ENCODE measurements at regions not wholly inside any gene's neighbourhood (a gene's known extent, or its start where the extent isn't known, plus 50 kb on each side); places are given as distances from the start of the nearest gene placed in this dataset.
A peak's percentile ranks its signal among the peaks of the same experiment; 100 is the strongest.

DNA sequence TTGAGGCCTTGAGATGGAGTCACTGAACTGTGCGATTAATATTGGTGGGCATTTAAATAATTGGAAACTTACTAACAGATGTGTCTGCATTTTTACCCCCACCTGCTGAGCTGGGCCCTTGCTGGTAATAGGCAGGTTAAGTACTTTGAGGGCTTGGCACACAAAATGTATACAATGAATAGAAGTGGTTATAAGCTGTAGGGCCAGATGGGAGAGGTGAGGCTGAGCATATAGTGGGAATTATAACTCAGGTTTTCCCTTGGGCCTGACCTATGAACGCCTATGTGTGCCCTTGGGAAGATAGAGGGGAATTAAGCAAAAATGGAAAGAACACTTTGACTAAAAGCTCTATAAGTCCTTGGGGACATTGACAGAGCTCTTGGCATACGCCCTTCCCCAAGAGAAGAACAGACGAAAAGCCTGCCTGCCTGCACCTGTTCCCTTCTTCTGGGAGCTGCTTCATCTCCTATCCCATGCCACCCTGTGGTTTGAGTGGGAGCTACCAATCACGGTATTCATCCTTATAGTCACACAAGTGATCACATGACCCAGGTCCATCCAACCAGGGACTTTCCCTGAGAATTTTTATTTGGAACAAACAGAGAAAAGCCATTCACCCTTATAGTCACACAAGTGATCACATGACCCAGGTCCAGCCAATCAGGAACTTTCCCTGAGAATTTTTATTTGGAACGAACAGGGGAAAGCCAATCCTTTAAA, 260.7 kb upstream of the CSF3R start:
- H3K4me3 Mint-ChIP-seq, result no peak overlapping the region
- DNase-seq (no peak), ATAC-seq (ENCODE audit: low read depth in 2 of 2) (no peak)
- H3K36me3 Mint-ChIP-seq, result no peaks in the 10 kb centered on the region
- no peak overlapping the region for H3K27ac Mint-ChIP-seq
- peaks cover 0 to 7% (median 4%) of the 10 kb centered on the region in 7 donors for H3K9me3 Mint-ChIP-seq
- no peaks in the 10 kb centered on the region for H3K4me1 Mint-ChIP-seq
- H3K27me3 Mint-ChIP-seq, result peaks cover 13 to 41% (median 16%) of the 10 kb centered on the region in 3 donors

DNA sequence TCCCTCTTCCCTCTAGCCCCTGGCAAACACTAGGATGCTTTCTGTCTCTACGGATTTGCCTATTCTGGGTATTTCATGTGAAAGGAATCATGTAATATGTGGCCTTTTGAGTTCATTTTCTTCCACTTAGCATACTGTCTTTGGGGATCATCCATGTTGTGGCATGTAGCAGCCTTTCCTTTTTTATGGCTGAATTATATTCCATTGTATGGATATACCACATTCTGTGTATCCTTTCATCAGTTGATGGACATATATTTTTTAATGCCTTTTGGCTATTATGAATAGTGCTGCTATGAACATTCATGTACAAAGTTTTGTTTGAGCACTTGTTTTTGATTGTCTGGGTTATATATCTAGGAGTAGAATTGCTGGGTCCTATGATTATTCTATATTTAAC, 258.4 kb upstream of the CSF3R start:
- ATAC-seq (ENCODE audit: low read depth in 2 of 2), result no peak
- H3K36me3 Mint-ChIP-seq, result no peaks in the 10 kb centered on the region

DNA sequence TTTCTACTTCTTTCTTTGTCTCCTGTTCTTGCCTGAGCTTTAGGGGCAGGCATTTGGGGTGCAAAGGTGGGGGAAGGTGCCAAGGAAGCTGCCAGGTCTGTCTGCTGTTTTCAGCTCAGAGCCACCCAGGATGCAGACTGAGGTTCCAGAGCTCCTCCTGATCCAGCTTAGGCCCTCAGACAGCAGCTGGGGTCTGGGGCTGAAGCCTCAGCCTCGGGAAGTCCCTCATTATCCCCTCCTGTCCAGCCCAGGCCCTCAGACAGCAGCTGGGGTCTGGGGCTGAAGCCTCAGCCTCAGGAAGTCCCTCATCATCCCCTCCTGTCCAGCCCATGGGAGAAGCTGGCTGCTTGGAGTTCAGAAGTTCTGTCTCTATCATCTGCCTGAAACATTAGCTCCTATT, 257.7 kb upstream of the CSF3R start:
- Mint-ChIP-seq H3K4me3 (no peak overlapping the region), H3K27ac (no peak overlapping the region), H3K36me3 (no peaks in the 10 kb centered on the region), H3K9me3 (peaks cover 0 to 9% (median 4%) of the 10 kb centered on the region in 7 donors), H3K4me1 (no peaks in the 10 kb centered on the region), H3K27me3 (peaks cover 31 to 48% (median 43%) of the 10 kb centered on the region in 3 donors)
- DNase-seq, result no peak
- ATAC-seq (ENCODE audit: low read depth in 2 of 2), result no peak

More for the DNA sequence above, 258.4 kb upstream of the CSF3R start:
- no peak overlapping the region for H3K4me3 Mint-ChIP-seq
- peaks cover 26 to 47% (median 37%) of the 10 kb centered on the region in 3 donors for H3K27me3 Mint-ChIP-seq
- H3K27ac Mint-ChIP-seq, result no peak overlapping the region
- DNase-seq, result no peak
- H3K4me1 Mint-ChIP-seq, result no peaks in the 10 kb centered on the region
- H3K9me3 Mint-ChIP-seq, result peaks cover 0 to 9% (median 4%) of the 10 kb centered on the region in 7 donors

DNA sequence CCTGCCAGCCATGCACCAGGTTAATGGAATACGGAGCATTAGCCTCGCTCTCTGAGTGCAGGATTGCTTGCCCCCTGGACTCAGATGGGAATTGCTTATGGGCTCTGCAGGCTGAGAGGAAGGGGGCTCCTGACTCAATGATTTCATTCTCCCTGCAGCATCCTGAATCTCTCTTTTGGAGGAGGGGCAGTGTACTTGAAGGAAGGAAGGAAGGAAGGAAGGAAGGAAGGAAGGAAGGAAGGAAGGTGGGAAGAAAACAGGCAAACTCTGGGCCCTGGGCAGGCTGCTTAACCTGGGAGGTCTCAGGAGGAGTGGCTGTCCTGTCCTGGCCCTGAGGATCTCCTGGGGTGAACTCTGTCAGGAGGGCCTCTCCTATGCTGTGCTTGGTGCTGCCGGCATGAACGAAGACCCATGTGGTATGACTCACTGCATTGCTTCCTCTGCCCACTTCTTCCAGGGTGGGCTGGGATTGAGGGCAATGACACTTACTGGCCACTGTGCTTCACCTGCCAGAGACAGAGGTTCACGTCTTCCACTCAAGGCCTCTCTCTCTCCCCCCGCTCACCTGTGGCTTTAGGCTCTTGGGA, 257.1 kb upstream of the CSF3R start:
- Mint-ChIP-seq H3K4me1 (no peaks in the 10 kb centered on the region), H3K4me3 (no peak overlapping the region), H3K36me3 (no peaks in the 10 kb centered on the region), H3K9me3 (peaks cover 0 to 9% (median 4%) of the 10 kb centered on the region in 7 donors), H3K27ac (no peak overlapping the region), H3K27me3 (peaks cover 37 to 54% (median 44%) of the 10 kb centered on the region in 3 donors)
- ATAC-seq (ENCODE audit: low read depth in 2 of 2), result no peak
- no peak for DNase-seq

DNA sequence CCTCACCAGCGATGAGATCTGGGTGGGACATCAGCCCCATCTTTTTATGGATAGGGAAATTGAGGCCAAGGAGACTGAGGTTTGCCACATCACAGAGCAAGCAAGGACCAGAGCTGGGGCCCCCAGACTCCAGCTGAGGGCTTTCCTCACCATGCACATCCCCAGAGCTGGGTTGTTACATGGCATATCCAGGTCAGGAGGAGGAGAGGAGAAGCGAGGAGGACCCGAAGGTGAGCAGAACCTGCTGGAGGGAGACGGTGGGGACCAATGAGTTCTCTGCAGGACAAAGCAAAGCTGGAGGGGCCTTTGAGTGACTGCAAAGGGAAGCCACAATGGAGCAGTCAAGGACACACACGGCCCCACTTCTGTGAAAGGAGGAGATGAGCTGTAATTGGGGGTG, 255.5 kb upstream of the CSF3R start:
- no peak for DNase-seq
- Mint-ChIP-seq H3K27me3 (peaks cover 46 to 63% (median 52%) of the 10 kb centered on the region in 3 donors), H3K27ac (peak overlapping the region in 2 of 6 donors; percentile 58 to 85)

DNA sequence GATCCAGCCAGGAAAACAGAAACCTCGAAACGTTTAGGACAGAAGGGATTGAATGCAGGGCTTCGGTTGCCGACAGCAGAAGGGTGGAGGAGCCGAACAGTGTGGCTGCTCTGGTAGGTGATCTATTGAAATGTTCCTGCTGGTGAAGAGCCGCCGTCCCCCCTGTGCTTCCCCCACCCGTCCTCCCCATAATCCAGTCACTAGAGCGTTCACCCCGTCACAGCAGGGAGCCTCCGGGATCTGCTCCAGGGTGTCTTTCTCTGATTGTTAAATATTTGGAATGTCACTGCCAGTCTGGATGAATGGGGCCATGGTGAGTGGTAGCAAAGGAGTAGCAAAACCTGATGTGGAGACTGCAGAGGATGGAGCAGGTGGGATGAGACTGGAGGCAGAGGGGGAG, 255.1 kb upstream of the CSF3R start:
- Mint-ChIP-seq H3K27me3 (peaks cover 47 to 67% (median 52%) of the 10 kb centered on the region in 3 donors), H3K9me3 (peaks cover 0 to 7% (median 4%) of the 10 kb centered on the region in 7 donors), H3K4me3 (no peak overlapping the region), H3K4me1 (no peaks in the 10 kb centered on the region), H3K27ac (no peak overlapping the region), H3K36me3 (no peaks in the 10 kb centered on the region)
- ATAC-seq (ENCODE audit: low read depth in 2 of 2) (no peak), DNase-seq (no peak)

More for the DNA sequence above, 255.5 kb upstream of the CSF3R start:
- Mint-ChIP-seq H3K4me1 (no peaks in the 10 kb centered on the region), H3K36me3 (no peaks in the 10 kb centered on the region), H3K4me3 (no peak overlapping the region), H3K9me3 (peaks cover 0 to 7% (median 4%) of the 10 kb centered on the region in 7 donors)
- ATAC-seq (ENCODE audit: low read depth in 2 of 2), result no peak

DNA sequence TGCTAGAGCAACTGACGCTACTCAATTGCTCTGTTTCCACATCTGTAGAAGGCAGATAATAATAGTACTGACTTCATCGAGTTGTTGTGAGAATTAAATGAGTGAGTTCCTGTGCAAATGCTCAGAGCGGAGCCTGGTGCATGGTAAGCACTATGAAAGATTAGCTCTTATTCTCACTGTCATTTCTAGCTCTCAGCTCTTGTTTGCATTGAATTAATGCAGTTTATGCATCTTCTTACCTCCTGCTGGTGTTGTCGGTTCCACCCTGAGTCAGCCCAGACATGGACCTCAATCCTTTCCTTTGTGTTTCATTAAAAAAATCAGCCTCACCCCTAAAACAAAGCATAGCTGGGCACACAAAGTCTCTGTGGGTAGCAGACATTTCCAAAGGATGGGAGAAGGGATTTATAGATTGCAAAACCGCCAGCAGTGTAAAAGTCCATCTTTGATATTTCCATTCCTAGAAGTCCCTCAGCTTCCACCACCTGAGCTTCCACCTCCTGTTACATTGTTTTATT, 254.4 kb upstream of the CSF3R start:
- DNase-seq (no peak), ATAC-seq (ENCODE audit: low read depth in 2 of 2) (no peak)
- Mint-ChIP-seq H3K4me1 (no peaks in the 10 kb centered on the region), H3K27ac (no peak overlapping the region), H3K36me3 (no peaks in the 10 kb centered on the region), H3K9me3 (peaks cover 0 to 7% (median 4%) of the 10 kb centered on the region in 7 donors), H3K27me3 (peaks cover 52 to 69% (median 53%) of the 10 kb centered on the region in 3 donors), H3K4me3 (no peak overlapping the region)

DNA sequence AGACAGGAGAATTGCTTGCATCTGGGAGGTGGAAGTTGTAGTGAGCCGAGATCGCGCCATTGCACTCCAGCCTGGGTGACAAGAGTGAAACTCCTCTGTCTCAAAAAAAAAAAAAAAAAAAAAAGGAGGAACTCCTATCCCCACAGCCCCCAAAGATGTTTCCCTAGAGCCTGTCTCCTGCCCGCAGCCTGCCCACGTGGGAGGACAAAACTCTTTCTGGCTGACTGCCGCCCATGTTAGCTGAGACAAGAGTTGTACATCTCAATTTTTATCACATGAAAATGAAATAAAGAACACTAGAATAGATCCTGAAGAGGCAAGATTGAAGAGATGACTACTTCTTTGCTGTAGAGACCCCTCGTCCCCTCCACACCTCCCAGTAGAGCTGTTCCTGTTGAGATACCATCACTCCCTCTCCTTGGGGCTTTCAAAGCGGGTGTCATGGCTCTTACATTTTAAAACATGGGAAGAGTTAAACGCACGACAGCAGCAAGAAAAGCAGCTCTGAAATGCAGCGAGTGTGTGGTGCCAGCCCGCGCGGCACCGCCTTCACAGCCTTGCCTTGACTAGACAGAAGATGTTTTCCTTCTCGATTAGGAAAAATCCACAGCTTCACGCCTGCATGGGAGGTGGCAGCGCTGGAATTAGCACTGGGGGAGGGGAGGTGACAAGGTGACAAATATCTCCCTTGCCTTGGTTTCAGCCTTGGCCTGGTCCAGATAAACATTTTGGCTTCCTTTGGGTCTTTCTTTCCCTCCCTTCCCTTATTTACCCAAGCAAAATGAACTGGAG, 253.4 kb upstream of the CSF3R start:
- DNase-seq (no peak), ATAC-seq (ENCODE audit: low read depth in 2 of 2) (no peak)
- peaks cover 0 to 6% (median 3%) of the 10 kb centered on the region in 7 donors for H3K9me3 Mint-ChIP-seq
- H3K27me3 Mint-ChIP-seq, result peaks cover 51 to 73% (median 52%) of the 10 kb centered on the region in 3 donors
- no peaks in the 10 kb centered on the region for H3K36me3 Mint-ChIP-seq
- H3K27ac Mint-ChIP-seq, result no peak overlapping the region
- H3K4me1 Mint-ChIP-seq, result peaks cover 0 to 6% (median 0%) of the 10 kb centered on the region in 3 donors
- no peak overlapping the region for H3K4me3 Mint-ChIP-seq

DNA sequence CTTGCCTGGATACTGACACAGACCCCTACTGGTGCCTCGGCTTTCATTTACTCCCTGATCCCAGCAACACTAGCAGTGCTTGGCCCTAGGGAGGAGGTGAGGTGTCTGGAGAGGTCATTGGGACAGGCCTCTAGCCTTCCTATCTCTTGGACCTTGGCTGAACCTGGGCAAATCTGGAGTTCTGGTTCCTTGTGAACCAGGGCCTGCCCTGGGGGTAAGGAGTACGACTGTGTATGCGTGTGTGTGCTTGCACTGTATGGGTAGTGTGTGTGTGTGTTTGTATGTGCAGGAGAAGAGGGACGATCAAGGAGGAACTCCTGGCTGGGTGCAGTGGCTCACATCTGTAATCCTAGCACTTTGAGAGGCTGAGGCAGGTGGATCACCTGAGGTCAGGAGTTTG, 252.7 kb upstream of the CSF3R start:
- H3K36me3 Mint-ChIP-seq, result no peaks in the 10 kb centered on the region
- peaks cover 0 to 6% (median 0%) of the 10 kb centered on the region in 3 donors for H3K4me1 Mint-ChIP-seq
- no peak overlapping the region for H3K27ac Mint-ChIP-seq
- peaks cover 0 to 4% (median 0%) of the 10 kb centered on the region in 7 donors for H3K9me3 Mint-ChIP-seq
- no peak for ATAC-seq (ENCODE audit: low read depth in 2 of 2)
- no peak for DNase-seq
- peaks cover 49 to 74% (median 52%) of the 10 kb centered on the region in 3 donors for H3K27me3 Mint-ChIP-seq
- H3K4me3 Mint-ChIP-seq, result no peak overlapping the region

DNA sequence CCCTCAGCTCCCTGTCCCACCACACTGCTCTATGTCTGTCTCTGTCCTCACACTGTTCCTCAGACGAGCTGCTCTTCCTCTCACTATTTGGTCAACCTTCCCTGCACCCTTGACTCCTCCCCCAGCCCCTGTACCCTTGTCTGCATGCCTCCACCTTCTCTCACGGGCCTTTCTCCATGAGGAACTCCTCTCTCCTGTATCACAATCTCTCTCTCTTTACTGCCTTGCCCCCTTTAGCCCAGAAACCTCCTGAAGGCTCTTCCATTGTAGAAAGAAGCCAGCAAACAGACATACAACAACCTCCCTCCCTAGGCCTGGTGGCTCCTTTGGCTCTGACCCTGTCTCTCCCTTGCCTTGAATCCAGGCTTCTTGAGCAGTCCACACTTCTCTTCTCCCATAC, 251.6 kb upstream of the CSF3R start:
- Mint-ChIP-seq H3K27me3 (peaks cover 49 to 77% (median 61%) of the 10 kb centered on the region in 3 donors), H3K27ac (no peak overlapping the region), H3K4me3 (no peak overlapping the region), H3K36me3 (no peaks in the 10 kb centered on the region), H3K9me3 (peaks cover 0 to 4% (median 0%) of the 10 kb centered on the region in 7 donors), H3K4me1 (peaks cover 0 to 6% (median 0%) of the 10 kb centered on the region in 3 donors)
- ATAC-seq (ENCODE audit: low read depth in 2 of 2) (no peak), DNase-seq (no peak)

DNA sequence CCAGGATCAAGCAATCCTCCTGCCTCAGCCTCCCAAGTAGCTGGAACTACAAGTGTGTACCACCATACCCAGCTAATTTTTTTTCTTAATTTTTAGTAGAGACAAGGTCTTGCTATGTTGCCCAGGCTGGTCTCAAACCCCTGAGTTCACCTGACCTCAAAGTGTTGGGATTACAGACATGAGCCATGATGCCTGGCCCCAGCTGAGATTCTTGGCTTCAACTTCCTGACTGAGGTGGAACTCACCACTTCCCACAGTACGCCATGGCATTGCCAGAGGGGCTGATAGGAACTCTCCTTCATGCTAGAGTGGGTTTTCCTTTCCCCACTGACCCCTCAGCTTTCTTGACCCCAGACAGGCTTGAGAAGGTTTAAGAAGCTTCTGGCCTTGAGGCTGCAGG, 251.0 kb upstream of the CSF3R start:
- Mint-ChIP-seq H3K4me1 (peaks cover 0 to 6% (median under 1%) of the 10 kb centered on the region in 3 donors), H3K27ac (no peak overlapping the region), H3K9me3 (peaks cover 0 to 4% (median 0%) of the 10 kb centered on the region in 7 donors), H3K36me3 (no peaks in the 10 kb centered on the region), H3K27me3 (peaks cover 50 to 81% (median 61%) of the 10 kb centered on the region in 3 donors), H3K4me3 (no peak overlapping the region)
- ATAC-seq (ENCODE audit: low read depth in 2 of 2) (no peak), DNase-seq (no peak)

DNA sequence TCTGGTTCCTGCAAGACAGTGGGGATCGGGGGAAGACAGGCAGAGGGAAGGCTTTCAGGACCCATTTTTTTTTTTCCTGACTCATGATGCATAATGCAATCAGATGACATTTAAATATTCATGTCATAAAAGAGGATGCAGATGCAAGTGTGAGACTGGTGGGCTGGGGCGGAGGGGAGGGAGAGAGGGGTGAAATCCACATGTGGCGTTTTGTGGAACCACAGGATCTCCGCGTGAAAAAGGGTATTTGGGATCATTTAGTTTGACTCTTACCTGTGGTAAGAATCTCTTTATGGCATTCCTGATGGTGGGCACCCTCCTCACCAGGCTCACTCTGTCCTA, 249.3 kb upstream of the CSF3R start:
- DNase-seq (no peak), ATAC-seq (ENCODE audit: low read depth in 2 of 2) (no peak)
- peaks cover 38 to 69% (median 52%) of the 10 kb centered on the region in 3 donors for H3K27me3 Mint-ChIP-seq
- H3K4me1 Mint-ChIP-seq, result peaks cover 0 to 6% (median 4%) of the 10 kb centered on the region in 3 donors
- H3K36me3 Mint-ChIP-seq, result no peaks in the 10 kb centered on the region
- no peak overlapping the region for H3K27ac Mint-ChIP-seq
- H3K9me3 Mint-ChIP-seq, result peaks cover 0 to 3% (median 0%) of the 10 kb centered on the region in 7 donors
- H3K4me3 Mint-ChIP-seq, result no peak overlapping the region

DNA sequence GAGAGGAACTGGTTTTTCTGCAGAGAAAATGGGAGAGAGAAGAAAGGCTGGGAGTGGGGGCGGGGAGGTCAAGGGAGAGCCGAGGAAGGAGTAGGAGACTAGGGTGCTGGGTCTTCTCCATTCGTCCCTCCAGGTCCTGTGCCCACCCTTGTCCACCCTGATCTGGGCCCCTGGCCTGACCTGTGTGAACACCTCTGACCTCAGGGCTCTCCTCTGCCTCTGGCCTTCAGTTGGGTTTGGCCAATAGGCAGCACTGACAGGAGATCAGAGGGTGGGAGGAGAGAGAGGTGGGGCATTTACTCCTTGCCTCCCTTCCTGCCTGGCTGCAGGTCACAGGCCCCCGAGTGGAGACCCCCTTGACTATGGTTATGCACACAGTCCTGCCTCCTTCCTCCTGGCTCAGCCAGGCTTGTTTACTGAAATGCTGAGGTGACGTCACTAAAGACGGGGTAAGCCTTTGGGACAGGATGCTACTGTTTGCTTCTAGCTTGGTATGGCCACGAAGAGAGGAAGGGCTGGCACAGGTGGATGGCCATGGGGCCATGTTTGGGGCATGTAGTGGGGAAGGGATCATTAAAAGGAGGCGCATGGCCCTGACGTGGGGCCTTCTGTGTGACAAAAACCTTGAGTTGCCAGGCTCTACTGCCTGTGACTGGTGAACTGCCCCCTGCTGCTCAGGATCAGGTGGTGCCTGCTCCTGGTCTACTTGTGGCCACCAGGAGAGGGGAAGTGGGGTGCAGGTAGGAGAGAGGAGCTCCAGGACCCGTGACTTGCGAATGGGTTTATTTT, 248.7 kb upstream of the CSF3R start:
- peaks cover 34 to 64% (median 47%) of the 10 kb centered on the region in 3 donors for H3K27me3 Mint-ChIP-seq
- ATAC-seq (ENCODE audit: low read depth in 2 of 2) (no peak), DNase-seq (no peak)
- no peaks in the 10 kb centered on the region for H3K36me3 Mint-ChIP-seq
- H3K4me3 Mint-ChIP-seq, result no peak overlapping the region
- H3K4me1 Mint-ChIP-seq, result peaks cover 0 to 6% (median 4%) of the 10 kb centered on the region in 3 donors
- peaks cover 0 to 3% (median 0%) of the 10 kb centered on the region in 7 donors for H3K9me3 Mint-ChIP-seq
- no peak overlapping the region for H3K27ac Mint-ChIP-seq

Data from naive B cell (primary cell).